ENCODE measurements at regions not wholly inside any gene's neighbourhood (a gene's known extent, or its start where the extent isn't known, plus 50 kb on each side); places are given as distances from the start of the nearest gene placed in this dataset.
"Not testable (repeated sequence)": the region's sequence is repeated elsewhere in the genome, so short reads cannot be mapped to it uniquely, and the experiment has no call there.

DNA sequence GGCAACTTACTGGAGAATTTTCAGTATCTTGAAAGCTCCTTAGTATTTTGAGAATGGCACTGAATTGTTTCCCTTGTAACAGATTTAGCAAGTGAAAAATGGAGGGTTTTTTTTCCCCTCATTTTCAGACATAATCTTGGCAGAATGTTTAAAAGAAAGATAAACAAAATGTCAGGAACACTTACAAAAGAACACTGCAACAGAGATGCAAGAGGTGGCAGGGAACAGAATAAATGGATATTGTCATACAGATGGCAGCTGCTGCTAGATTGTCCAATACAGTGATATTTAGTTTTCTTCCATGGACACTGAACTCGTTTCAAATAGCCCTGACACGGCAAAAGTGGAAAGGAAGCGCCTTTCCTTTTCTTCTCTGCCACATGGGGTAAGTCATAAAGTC is 76.9 kb upstream of the ZNF608 start:
- H3K9me3 Mint-ChIP-seq: peaks cover 11% of the 10 kb centered on the region
- DNase-seq (ENCODE audit: low spot score in 2 of 2) (no peak), ATAC-seq (replicated peaks; ENCODE audit: extremely low read depth, poor library complexity, severe bottlenecking) (no peak)
- no peak overlapping the region for H3K4me3 Mint-ChIP-seq
- no peaks in the 10 kb centered on the region for H3K36me3 Mint-ChIP-seq (ENCODE audit: insufficient read depth)
- no peak overlapping the region for H3K27ac Mint-ChIP-seq (ENCODE audit: low read depth)
- no peaks in the 10 kb centered on the region for H3K27me3 Mint-ChIP-seq
- no peaks in the 10 kb centered on the region for H3K4me1 Mint-ChIP-seq

DNA sequence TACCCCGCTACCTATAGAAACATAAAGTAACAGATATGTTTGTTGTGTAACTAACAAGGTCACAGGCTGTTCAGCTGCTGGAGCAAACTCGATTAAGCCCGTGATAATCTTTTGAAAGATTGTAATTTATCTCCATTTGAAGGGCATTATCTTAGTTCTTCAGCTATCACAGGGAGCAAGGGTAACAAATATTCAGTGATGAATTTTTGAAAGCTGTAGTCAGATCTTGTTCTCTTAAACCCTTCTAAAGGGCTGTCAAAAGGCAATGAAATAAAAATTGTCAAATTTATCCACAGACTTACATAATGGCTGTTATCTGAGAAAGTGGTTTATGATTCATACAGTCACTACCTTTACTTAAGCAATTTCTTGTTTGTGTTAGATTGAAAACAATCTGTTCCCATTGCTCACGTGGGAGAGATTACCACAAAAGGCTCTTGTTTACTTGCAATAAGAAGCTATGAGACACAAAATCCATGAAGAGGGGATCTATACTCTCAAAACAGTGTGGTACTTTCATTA is 78.3 kb upstream of the ZNF608 start:
- peaks cover 18% of the 10 kb centered on the region for H3K9me3 Mint-ChIP-seq
- no peaks in the 10 kb centered on the region for H3K36me3 Mint-ChIP-seq (ENCODE audit: insufficient read depth)
- no peak for ATAC-seq (replicated peaks; ENCODE audit: extremely low read depth, poor library complexity, severe bottlenecking)
- no peak for DNase-seq (ENCODE audit: low spot score in 2 of 2)
- no peak overlapping the region for H3K27ac Mint-ChIP-seq (ENCODE audit: low read depth)
- no peaks in the 10 kb centered on the region for H3K27me3 Mint-ChIP-seq
- no peak overlapping the region for H3K4me3 Mint-ChIP-seq
- no peaks in the 10 kb centered on the region for H3K4me1 Mint-ChIP-seq

DNA sequence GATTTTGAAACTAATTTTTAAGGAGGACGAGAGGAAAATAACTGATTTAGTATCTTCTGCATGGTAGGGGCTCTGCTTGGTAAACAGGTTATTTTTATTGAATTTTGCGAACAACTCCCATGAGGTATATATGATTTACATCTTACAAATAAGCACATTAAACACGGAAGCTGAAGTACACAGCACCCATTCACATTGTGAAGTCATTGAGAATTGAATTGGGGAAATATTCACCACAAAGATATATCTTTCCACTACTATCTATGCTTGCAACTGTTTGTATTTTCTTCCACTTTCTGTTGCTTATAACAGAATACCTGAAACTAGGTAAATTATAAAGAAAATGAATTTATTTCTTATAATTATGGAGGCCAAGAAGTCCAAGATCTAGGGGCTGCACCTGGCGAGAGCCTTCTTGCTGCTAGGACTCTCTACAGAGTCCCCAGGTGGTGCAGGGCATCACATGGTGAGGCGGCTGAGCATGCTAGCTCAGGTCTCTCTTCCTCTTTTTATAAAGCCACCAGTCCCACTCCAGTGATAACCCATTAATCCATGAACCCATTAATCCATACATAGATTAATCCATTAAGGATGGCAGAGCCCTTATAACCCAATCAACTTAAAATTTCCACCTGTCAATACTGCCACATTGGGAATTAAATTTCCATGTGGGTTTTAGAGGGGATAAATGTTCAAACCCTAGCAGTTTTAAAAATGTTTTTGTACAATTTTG is 79.0 kb upstream of the ZNF608 start:
- Mint-ChIP-seq H3K27me3 (no peaks in the 10 kb centered on the region), H3K4me3 (no peak overlapping the region)
- ATAC-seq (replicated peaks; ENCODE audit: extremely low read depth, poor library complexity, severe bottlenecking): no peak

DNA sequence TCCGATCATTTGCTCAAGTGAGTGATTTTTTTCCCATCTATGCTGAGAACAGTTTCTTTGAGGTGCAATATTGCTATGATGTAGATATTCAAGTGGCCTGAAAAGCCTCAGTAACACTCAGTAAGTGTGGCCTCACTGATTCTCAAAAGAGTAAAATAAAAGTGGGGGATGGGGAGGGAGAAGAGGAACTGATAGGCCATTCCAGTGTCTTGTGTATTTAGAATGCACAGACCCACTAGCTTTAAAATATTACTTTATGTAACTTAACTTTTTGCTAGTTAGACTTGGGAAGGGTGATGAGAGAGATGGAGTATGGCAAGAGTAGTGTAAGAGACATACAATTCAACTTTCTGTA is 79.5 kb upstream of the ZNF608 start:
- Mint-ChIP-seq H3K36me3 (ENCODE audit: insufficient read depth) (no peaks in the 10 kb centered on the region), H3K27ac (ENCODE audit: low read depth) (no peak overlapping the region)

More for the DNA sequence above, 79.0 kb upstream of the ZNF608 start:
- H3K27ac Mint-ChIP-seq (ENCODE audit: low read depth): no peak overlapping the region
- H3K4me1 Mint-ChIP-seq: no peaks in the 10 kb centered on the region
- peaks cover 24% of the 10 kb centered on the region for H3K9me3 Mint-ChIP-seq
- no peak for DNase-seq (ENCODE audit: low spot score in 2 of 2)
- no peaks in the 10 kb centered on the region for H3K36me3 Mint-ChIP-seq (ENCODE audit: insufficient read depth)

DNA sequence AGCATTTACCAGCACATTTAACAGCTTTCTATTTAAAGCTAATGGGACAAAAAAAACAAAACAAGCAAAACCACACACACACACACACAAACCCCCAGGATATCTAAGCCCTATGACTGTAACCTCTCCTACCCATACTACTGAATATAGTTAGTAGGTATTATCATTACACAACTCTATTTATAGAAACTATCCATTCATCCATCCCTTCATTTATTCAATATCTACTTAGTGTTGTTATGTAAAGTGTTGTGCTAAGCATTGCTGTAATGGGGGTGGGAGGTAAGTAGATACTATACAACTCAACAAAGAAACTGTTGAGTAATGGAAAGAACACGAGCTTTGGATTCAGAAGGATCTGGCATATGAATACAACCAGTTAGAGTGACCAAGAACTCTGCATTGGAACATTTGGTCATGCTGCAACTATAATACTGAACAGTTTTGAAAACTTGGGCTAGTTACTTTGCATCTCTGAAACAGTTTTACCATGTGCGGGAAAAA is 82.3 kb upstream of the ZNF608 start:
- ATAC-seq (replicated peaks; ENCODE audit: extremely low read depth, poor library complexity, severe bottlenecking): no peak
- no peaks in the 10 kb centered on the region for H3K36me3 Mint-ChIP-seq (ENCODE audit: insufficient read depth)
- no peak overlapping the region for H3K4me3 Mint-ChIP-seq
- peaks cover 27% of the 10 kb centered on the region for H3K9me3 Mint-ChIP-seq
- no peaks in the 10 kb centered on the region for H3K4me1 Mint-ChIP-seq
- H3K27ac Mint-ChIP-seq (ENCODE audit: low read depth): no peak overlapping the region
- DNase-seq (ENCODE audit: low spot score in 2 of 2): no peak
- no peaks in the 10 kb centered on the region for H3K27me3 Mint-ChIP-seq

More for the DNA sequence above, 79.5 kb upstream of the ZNF608 start:
- ATAC-seq (replicated peaks; ENCODE audit: extremely low read depth, poor library complexity, severe bottlenecking) (no peak), DNase-seq (ENCODE audit: low spot score in 2 of 2) (no peak)
- Mint-ChIP-seq H3K4me1 (no peaks in the 10 kb centered on the region), H3K4me3 (no peak overlapping the region), H3K9me3 (peaks cover 24% of the 10 kb centered on the region), H3K27me3 (no peaks in the 10 kb centered on the region)

DNA sequence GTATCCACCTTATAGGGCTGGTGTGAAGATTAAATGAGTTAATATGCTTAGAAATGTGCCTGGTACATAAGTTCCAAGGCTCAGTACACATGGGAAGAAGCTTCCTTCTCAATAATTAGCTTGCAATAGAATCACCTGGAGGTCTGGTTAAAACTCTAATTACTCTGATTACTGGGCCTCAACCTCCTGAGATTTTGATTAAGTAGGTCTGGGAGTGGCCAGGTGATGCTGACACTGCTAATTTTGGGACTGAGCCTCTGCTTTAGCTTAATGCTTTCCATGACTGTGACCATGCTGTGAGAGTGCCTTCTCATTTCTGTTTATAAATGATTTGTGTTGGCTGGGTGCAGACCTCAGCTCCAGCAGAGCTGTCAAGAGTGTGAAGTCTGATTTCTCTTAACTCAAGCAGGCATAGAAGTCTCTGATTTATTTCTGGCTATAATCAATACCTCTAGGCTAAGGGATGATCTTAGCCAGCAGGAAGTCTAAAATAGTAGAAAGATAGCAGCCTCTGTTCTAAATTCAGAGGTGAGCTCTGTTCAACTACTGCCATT is 85.3 kb upstream of the ZNF608 start:
- no peaks in the 10 kb centered on the region for H3K36me3 Mint-ChIP-seq (ENCODE audit: insufficient read depth)
- DNase-seq (ENCODE audit: low spot score in 2 of 2) (no peak), ATAC-seq (replicated peaks; ENCODE audit: extremely low read depth, poor library complexity, severe bottlenecking) (no peak)
- H3K27me3 Mint-ChIP-seq: no peaks in the 10 kb centered on the region
- peaks cover 36% of the 10 kb centered on the region for H3K9me3 Mint-ChIP-seq
- H3K27ac Mint-ChIP-seq (ENCODE audit: low read depth): no peak overlapping the region
- no peaks in the 10 kb centered on the region for H3K4me1 Mint-ChIP-seq
- no peak overlapping the region for H3K4me3 Mint-ChIP-seq

DNA sequence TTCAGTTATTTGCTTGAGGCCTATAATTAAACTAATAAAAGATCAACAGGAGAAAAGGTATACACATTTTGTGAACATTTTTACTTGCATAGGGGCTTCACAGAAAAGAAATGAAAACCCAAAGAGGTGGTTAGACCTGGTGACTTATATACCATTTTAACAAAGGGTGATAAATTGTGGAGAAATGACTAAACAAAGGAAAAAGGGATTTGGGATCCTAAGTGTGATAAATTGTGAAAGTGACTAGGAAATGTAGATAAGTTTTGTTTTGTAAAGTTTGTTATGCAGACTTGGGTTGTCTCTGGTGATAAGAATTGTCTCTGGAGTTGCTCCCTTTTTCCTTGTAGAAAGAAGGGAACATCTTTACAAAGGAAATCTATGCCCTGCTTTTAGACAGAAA is 86.1 kb upstream of the ZNF608 start:
- H3K9me3 Mint-ChIP-seq: peaks cover 36% of the 10 kb centered on the region
- no peak overlapping the region for H3K4me3 Mint-ChIP-seq
- no peak for DNase-seq (ENCODE audit: low spot score in 2 of 2)
- no peaks in the 10 kb centered on the region for H3K4me1 Mint-ChIP-seq
- H3K36me3 Mint-ChIP-seq (ENCODE audit: insufficient read depth): no peaks in the 10 kb centered on the region
- ATAC-seq (replicated peaks; ENCODE audit: extremely low read depth, poor library complexity, severe bottlenecking): no peak
- no peak overlapping the region for H3K27ac Mint-ChIP-seq (ENCODE audit: low read depth)
- no peaks in the 10 kb centered on the region for H3K27me3 Mint-ChIP-seq

DNA sequence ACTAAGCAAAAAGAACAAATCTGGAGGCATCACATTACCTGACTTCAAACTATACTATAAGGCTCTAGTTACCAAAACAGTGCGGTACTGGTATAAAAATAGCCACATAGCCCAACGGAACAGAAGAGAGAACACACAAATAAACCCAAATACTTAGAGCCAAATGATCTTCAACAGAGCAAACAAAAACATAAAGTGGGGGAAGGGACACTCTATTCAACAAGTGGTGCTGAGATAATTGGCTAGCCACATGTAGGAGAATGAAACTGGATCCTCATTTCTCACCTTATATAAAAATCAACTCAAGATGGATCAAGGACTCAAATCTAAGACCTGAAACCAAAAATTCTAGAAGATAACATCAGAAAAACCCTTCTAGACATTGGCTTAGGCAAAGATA is 89.9 kb upstream of the ZNF608 start:
- H3K27me3 Mint-ChIP-seq; H3K36me3 Mint-ChIP-seq (ENCODE audit: insufficient read depth); ATAC-seq (replicated peaks; ENCODE audit: extremely low read depth, poor library complexity, severe bottlenecking); DNase-seq (ENCODE audit: low spot score in 2 of 2); H3K27ac Mint-ChIP-seq (ENCODE audit: low read depth); H3K4me1 Mint-ChIP-seq; H3K4me3 Mint-ChIP-seq: not testable (repeated sequence)
- peaks cover 23% of the 10 kb centered on the region for H3K9me3 Mint-ChIP-seq

DNA sequence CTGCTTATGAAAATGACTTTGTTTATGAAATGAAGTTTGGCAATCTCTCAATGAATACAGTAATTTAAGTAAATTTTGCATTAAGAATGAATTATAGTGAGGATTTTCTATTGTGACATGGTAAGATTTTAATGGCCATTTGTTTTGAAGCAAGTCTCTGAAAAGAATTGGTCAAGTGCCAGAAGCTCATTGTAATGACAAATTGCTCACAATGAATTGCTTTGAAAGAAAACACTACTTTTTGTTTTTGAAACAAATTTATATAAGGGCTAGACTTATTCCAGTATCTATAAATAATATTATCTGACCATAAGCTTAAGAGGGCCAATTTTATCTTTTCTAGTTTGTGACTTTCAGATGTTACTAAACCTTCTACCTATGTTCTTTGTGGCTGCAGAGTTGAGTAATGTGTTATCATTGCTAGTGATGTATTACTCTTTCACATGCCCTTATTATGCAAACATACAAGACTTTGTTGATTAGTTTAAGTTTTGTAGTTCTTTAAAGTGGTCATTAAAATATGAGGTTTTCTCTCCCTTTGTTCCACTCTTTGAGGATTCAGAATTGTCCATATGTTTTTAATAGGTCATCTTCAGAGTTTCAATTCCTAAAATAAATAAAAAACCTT is 93.0 kb upstream of the ZNF608 start:
- Mint-ChIP-seq H3K4me3 (no peak overlapping the region), H3K27ac (ENCODE audit: low read depth) (no peak overlapping the region), H3K27me3 (no peaks in the 10 kb centered on the region), H3K9me3 (peaks cover 13% of the 10 kb centered on the region), H3K36me3 (ENCODE audit: insufficient read depth) (no peaks in the 10 kb centered on the region), H3K4me1 (no peaks in the 10 kb centered on the region)
- ATAC-seq (replicated peaks; ENCODE audit: extremely low read depth, poor library complexity, severe bottlenecking): no peak
- DNase-seq (ENCODE audit: low spot score in 2 of 2): no peak

DNA sequence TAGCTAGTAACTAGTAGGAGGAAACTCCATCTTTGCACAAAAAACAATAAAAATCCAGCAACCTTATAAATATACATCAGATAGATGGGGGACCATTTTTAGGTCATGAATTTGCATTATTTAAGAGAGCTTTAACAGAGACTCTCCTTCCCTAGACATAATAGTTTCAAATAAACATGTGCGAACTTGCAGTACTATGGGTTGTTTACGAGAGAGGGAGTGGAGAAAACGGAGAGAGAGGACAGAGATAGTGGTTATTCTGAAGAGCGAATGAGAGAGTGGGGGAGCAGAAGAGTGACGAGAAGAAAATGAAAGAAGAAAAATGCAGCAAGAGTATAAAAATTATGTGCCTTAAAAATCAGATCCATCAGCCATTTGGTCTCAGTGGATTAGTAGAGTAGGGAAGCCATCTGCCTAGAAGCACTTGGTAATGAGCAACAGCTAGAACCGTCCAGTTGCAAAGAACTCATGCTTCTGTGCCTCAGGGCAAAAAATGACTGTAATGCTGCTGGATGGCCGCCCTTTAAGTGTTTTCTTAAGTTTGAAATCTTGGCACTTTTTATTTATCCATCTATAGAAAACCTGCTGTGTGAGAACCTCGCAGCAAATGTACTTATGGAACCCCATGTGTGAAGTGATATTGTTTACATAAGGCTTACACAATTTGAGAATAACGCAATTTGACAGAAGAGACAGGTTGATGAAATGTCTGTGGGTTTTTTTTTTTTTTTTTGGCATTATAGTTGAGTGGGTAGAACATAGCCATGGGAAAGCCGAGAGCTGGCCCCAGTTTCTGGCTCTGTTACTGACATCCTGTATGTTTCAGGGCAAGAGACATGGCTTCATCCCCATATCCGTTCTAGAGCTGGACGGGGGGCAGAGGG is 95.6 kb upstream of the ZNF608 start:
- no peaks in the 10 kb centered on the region for H3K4me1 Mint-ChIP-seq
- peaks cover 6% of the 10 kb centered on the region for H3K9me3 Mint-ChIP-seq
- H3K27me3 Mint-ChIP-seq: no peaks in the 10 kb centered on the region
- H3K36me3 Mint-ChIP-seq (ENCODE audit: insufficient read depth): no peaks in the 10 kb centered on the region
- no peak overlapping the region for H3K27ac Mint-ChIP-seq (ENCODE audit: low read depth)
- no peak overlapping the region for H3K4me3 Mint-ChIP-seq
- DNase-seq (ENCODE audit: low spot score in 2 of 2) (no peak), ATAC-seq (replicated peaks; ENCODE audit: extremely low read depth, poor library complexity, severe bottlenecking) (no peak)

DNA sequence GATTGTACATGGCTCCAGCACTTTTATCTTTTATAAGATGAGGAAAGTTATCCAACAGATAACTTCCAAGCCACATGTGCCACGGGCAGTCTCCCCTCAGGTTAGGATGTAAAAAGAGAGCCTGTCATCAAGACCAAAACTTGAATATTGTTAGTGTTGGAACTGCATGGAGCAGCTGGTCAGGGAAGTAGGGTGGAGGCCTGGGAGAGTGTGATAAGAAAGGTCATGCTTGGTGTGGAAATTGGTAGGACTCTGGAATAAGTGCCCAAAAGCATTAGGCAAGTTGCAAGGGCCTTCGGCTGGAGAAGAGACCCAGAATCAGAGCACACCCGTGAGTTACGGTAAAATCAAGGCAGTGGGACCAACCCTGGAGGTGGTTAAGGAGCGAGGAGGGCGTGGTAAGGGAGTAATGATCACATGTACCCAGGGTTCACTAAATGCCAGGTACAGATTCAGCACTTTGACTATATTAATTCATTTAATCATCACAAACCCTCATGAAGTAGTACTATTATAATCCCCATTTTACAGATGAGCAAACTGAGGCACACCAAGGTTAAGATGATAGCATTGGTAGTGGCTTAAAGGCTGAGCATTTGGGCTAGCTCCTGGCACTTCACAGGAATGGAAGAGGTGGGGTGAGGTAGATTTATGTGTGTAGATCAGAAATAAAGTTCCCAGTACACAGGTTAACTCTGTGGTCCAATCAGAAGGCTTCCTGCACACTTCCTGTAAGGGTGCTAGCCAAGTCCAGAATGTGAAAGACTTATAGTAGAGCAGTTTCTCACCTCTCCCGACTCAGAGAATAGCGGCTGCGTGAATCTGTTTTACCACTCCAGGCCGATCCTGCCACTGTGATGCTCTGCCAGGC is 96.5 kb upstream of the ZNF608 start:
- DNase-seq (ENCODE audit: low spot score in 2 of 2) (no peak), ATAC-seq (replicated peaks; ENCODE audit: extremely low read depth, poor library complexity, severe bottlenecking) (no peak)
- H3K4me1 Mint-ChIP-seq: no peaks in the 10 kb centered on the region
- H3K27me3 Mint-ChIP-seq: no peaks in the 10 kb centered on the region
- peaks cover 6% of the 10 kb centered on the region for H3K9me3 Mint-ChIP-seq
- H3K4me3 Mint-ChIP-seq: no peak overlapping the region
- no peaks in the 10 kb centered on the region for H3K36me3 Mint-ChIP-seq (ENCODE audit: insufficient read depth)
- H3K27ac Mint-ChIP-seq (ENCODE audit: low read depth): no peak overlapping the region

DNA sequence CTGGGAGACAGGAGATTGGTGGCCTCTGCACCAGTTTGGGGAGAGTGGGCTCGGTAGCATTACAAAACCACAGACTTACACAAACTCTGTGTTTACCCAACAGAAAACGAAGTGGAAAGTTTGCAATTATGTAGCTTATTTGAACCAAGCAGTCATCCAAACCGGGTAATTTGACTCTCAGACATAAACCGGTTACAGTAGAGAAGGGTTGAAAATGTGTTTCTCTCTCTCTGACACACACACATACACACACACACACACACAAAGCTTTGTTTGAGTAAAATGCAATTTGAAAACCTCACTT is 97.1 kb upstream of the ZNF608 start:
- Mint-ChIP-seq H3K36me3 (ENCODE audit: insufficient read depth) (no peaks in the 10 kb centered on the region), H3K27me3 (no peaks in the 10 kb centered on the region), H3K9me3 (peaks cover 6% of the 10 kb centered on the region), H3K27ac (ENCODE audit: low read depth) (no peak overlapping the region), H3K4me3 (no peak overlapping the region), H3K4me1 (no peaks in the 10 kb centered on the region)
- DNase-seq (ENCODE audit: low spot score in 2 of 2): no peak
- ATAC-seq (replicated peaks; ENCODE audit: extremely low read depth, poor library complexity, severe bottlenecking): no peak
